Thyroid gland (tissue), 4 donors: ENCODE measurements at regions not wholly inside any gene's neighbourhood (a gene's known extent, or its start where the extent isn't known, plus 50 kb on each side); places are given as distances from the start of the nearest gene placed in this dataset.

Experiments
- CTCF ChIP-seq, 6 experiments: fragments of 200-600 bp in 3 of 6; fragments of 450-650 bp in 3 of 6; sonication (generic) in 3 of 6; IDR thresholded peaks; one replicate each; pipeline ENCODE4 v1.5.1; 2016 to 2019; ENCODE audit warnings: antibody characterized with exemption in 6 of 6, mild to moderate bottlenecking in 2 of 6, inconsistent platforms in 1 of 6, moderate library complexity in 1 of 6
- POLR2A ChIP-seq, 2 donors: fragments of 450-650 bp; IDR thresholded peaks; one replicate each; pipeline ENCODE4 v1.6.1; 2017; ENCODE audit warnings: antibody characterized with exemption in 2 of 2, mild to moderate bottlenecking in 2 of 2, moderate library complexity in 1 of 2

GRCh38 chr6:1024587-1024986 is 287.3 kb upstream of the FOXQ1 start:
- TF ChIP-seq CTCF (IDR thresholded peaks at IDR 0.05) (no peak), POLR2A (IDR thresholded peaks at IDR 0.05) (no peak)
